RWPE2 (cell line): ENCODE measurements at regions not wholly inside any gene's neighbourhood (a gene's known extent, or its start where the extent isn't known, plus 50 kb on each side); places are given as distances from the start of the nearest gene placed in this dataset.

Source experiments
- ATAC-seq: fragments of 200-7000 bp; cut with Tn5 transposase; 3 replicates; pipeline ENCODE4 v1.9.1; 2021; ENCODE audit warnings: low read depth
- DNase-seq: peaks from one replicate; pipeline ENCODE4 v3.0.0-alpha.2; 2020; ENCODE audit warnings: low spot score
- H3K27ac ChIP-seq: fragments of 450-650 bp; 2 replicates; pipeline ENCODE4 v1.5.1; 2017; ENCODE audit warnings: mild to moderate bottlenecking; ENCODE audit not compliant: poor library complexity, severe bottlenecking
- H3K27me3 ChIP-seq: fragments of 250-450 bp; sonication (Bioruptor Pico); 2 replicates; pipeline ENCODE4 v1.5.1; 2021; ENCODE audit warnings: mild to moderate bottlenecking, moderate library complexity; ENCODE audit not compliant: insufficient read depth, poor library complexity, severe bottlenecking
- H3K36me3 ChIP-seq: fragments of 250-450 bp; sonication (Bioruptor Pico); 2 replicates; pipeline ENCODE4 v1.5.1; 2020; ENCODE audit warnings: low read depth, mild to moderate bottlenecking, moderate library complexity
- H3K4me1 ChIP-seq: fragments of 250-450 bp; sonication (Bioruptor Pico); 2 replicates; pipeline ENCODE4 v1.5.1; 2021; ENCODE audit warnings: mild to moderate bottlenecking, moderate library complexity; ENCODE audit not compliant: insufficient read depth, poor library complexity, severe bottlenecking
- H3K4me3 ChIP-seq: fragments of 250-450 bp; sonication (Bioruptor Pico); 2 replicates; pipeline ENCODE4 v1.5.1; 2021; ENCODE audit warnings: mild to moderate bottlenecking, moderate library complexity; ENCODE audit not compliant: severe bottlenecking
- H3K9me3 ChIP-seq: fragments of 250-450 bp; sonication (Bioruptor Pico); 2 replicates; pipeline ENCODE4 v1.5.1; 2021; ENCODE audit warnings: mild to moderate bottlenecking, moderate library complexity; ENCODE audit not compliant: severe bottlenecking
- CTCF ChIP-seq: fragments of 450-650 bp; IDR thresholded peaks from one replicate; pipeline ENCODE4 v1.5.1; 2017; ENCODE audit warnings: mild to moderate bottlenecking, moderate library complexity; ENCODE audit not compliant: poor library complexity, severe bottlenecking

- ATAC-seq (no peak), DNase-seq (no peak)
- no peaks in the 10 kb centered on the region for H3K9me3 ChIP-seq
- H3K4me3 ChIP-seq = no peak overlapping the region
- peaks cover 5% of the 10 kb centered on the region for H3K4me1 ChIP-seq
- no peaks in the 10 kb centered on the region for H3K36me3 ChIP-seq
- TF ChIP-seq CTCF = no peak
- H3K27ac ChIP-seq = no peak overlapping the region
- H3K27me3 ChIP-seq = no peaks in the 10 kb centered on the region
These were observed 322.9 kb downstream of the BARHL2 start for GRCh38 chr1:90394247-90394646.

DNA sequence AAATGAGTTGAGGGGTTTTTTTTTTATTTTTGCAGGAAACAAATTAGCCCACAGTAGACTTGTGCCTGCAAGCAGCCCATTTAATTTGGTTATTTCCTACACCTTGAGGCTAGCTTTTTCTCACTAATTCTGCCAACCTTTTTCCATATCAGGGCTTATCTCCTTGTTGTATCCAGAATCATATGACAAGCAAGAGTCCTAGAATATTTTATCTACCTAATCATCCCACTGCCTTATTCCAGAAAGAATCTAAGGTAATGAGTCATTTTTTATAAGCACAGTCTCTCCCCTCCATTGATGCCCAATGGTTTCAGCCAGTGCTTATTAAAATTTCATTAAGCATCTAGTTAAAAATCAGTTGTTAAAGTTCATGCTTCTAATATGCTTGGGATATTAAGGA lies 324.1 kb downstream of the BARHL2 start:
- Histone ChIP-seq H3K4me3 (no peak overlapping the region), H3K27me3 (no peaks in the 10 kb centered on the region), H3K4me1 (peaks cover 5% of the 10 kb centered on the region), H3K27ac (peak overlapping the region; percentile 16), H3K36me3 (no peaks in the 10 kb centered on the region), H3K9me3 (no peaks in the 10 kb centered on the region)
- no peak for TF ChIP-seq CTCF
- no peak for DNase-seq
- ATAC-seq = peak; percentile 85

DNA sequence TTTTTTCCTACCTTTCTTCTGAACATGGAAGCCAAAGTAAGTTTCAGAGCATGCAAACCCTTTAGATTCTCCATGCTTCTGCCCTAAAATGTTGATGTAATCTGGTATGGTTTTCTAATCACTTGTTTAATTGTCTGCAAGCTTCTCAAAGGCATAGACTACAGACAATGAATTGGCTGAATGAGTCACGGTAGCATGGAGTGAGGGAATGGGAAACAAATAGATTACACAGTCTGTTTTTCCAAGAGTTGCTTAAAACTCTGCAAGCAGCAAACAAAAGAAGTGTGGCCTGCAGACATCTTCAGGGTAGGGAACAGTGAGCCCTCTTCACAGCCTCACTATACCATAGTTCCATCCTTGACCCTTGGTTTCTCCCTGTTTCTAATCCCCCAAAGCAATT lies 326.0 kb downstream of the BARHL2 start:
- Histone ChIP-seq H3K9me3 (no peaks in the 10 kb centered on the region), H3K27ac (no peak overlapping the region)
- DNase-seq = no peak

DNA sequence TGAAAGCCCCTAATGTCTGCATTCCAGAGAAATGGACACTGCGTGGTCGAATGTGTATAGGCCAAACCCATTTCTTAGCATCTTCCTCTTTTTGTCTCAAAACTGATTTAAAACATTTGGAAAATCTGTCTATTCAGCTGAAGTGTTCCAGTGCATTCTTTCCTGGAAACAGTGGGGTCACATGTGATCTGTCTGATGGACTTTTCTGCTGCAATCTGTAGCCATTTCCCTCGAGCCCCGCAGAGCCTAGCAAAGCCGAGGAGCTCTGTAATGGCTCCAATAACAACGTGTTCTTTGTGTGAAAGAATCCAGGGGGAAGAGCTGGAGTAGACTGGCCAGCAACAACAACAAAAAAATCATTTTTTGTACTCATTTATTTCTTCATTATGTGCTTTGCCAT lies 329.3 kb downstream of the BARHL2 start:
- H3K4me1 ChIP-seq = peaks cover 10% of the 10 kb centered on the region
- peak overlapping the region; percentile 49 for H3K27ac ChIP-seq
- no peak for ATAC-seq
- TF ChIP-seq CTCF = no peak
- no peak overlapping the region for H3K4me3 ChIP-seq
- H3K9me3 ChIP-seq = no peaks in the 10 kb centered on the region
- no peak for DNase-seq
- H3K36me3 ChIP-seq = no peaks in the 10 kb centered on the region
- no peaks in the 10 kb centered on the region for H3K27me3 ChIP-seq

More for the DNA sequence above, 326.0 kb downstream of the BARHL2 start:
- H3K4me1 ChIP-seq = peaks cover 15% of the 10 kb centered on the region
- ATAC-seq = no peak
- no peaks in the 10 kb centered on the region for H3K27me3 ChIP-seq
- no peak overlapping the region for H3K4me3 ChIP-seq
- no peak for TF ChIP-seq CTCF
- H3K36me3 ChIP-seq = no peaks in the 10 kb centered on the region

- Histone ChIP-seq H3K4me3 (no peak overlapping the region), H3K27ac (peak overlapping the region; percentile 49), H3K9me3 (no peaks in the 10 kb centered on the region), H3K27me3 (no peaks in the 10 kb centered on the region), H3K4me1 (peaks cover 10% of the 10 kb centered on the region), H3K36me3 (no peaks in the 10 kb centered on the region)
- TF ChIP-seq CTCF = no peak
- ATAC-seq = peak; percentile 93
- no peak for DNase-seq
These were observed 330.0 kb downstream of the BARHL2 start for GRCh38 chr1:90386899-90387720.
